ENCODE measurements at regions not wholly inside any gene's neighbourhood (a gene's known extent, or its start where the extent isn't known, plus 50 kb on each side); places are given as distances from the start of the nearest gene placed in this dataset.

- no peak for TF ChIP-seq CTCF (IDR thresholded peaks at IDR 0.05)
- no peaks in the 10 kb centered on the region for H3K9me3 Mint-ChIP-seq
- H3K27ac Mint-ChIP-seq, result no peak overlapping the region
- no peak for DNase-seq
- peaks cover 10% of the 10 kb centered on the region for H3K4me1 Mint-ChIP-seq (ENCODE audit: low read depth)
- H3K36me3 Mint-ChIP-seq (ENCODE audit: low read depth), result no peaks in the 10 kb centered on the region
- H3K27me3 Mint-ChIP-seq, result no peaks in the 10 kb centered on the region
- CTCF ChIA-PET, result interaction anchor here (1.0 kb wide), 1 partner anchor 113 kb away, joined by 3 read pairs; no protein-coding TSS in a partner anchor
- H3K4me3 Mint-ChIP-seq, result no peak overlapping the region
- POLR2A ChIA-PET, result no interaction called here
- intact Hi-C loops (cut with micrococcal nuclease), result no loop called here
- ATAC-seq, result no peak
Observed at GRCh38 chr6:137983269-137983668, 116.2 kb downstream of the TNFAIP3 start.

GRCh38 chr6:137989664-137990063 is 117.6 kb downstream of the PERP start:
- Mint-ChIP-seq H3K9me3 (no peaks in the 10 kb centered on the region), H3K36me3 (ENCODE audit: low read depth) (no peaks in the 10 kb centered on the region), H3K27ac (no peak overlapping the region), H3K4me1 (ENCODE audit: low read depth) (no peaks in the 10 kb centered on the region), H3K27me3 (no peaks in the 10 kb centered on the region), H3K4me3 (no peak overlapping the region)
- CTCF ChIA-PET, result interaction anchor here (1.1 to 2.4 kb wide), 6 partner anchors 9 to 126 kb away, joined by 3 to 9 read pairs (median 6); no protein-coding TSS in a partner anchor
- DNase-seq (no peak), ATAC-seq (no peak)
- intact Hi-C loops (cut with micrococcal nuclease), result no loop called here
- POLR2A ChIA-PET, result interaction anchor here (0.7 kb wide), 1 partner anchor 308 kb away, joined by 4 read pairs; no protein-coding TSS in a partner anchor
- no peak for TF ChIP-seq CTCF (IDR thresholded peaks at IDR 0.05)

- H3K27ac Mint-ChIP-seq, result no peak overlapping the region
- H3K4me1 Mint-ChIP-seq (ENCODE audit: low read depth), result no peaks in the 10 kb centered on the region
- no peak for ATAC-seq
- POLR2A ChIA-PET, result no interaction called here
- no peak for TF ChIP-seq CTCF (IDR thresholded peaks at IDR 0.05)
- H3K27me3 Mint-ChIP-seq, result no peaks in the 10 kb centered on the region
- peaks cover 2% of the 10 kb centered on the region for H3K9me3 Mint-ChIP-seq
- DNase-seq, result no peak
- CTCF ChIA-PET, result no interaction called here
- intact Hi-C loops (cut with micrococcal nuclease), result no loop called here
- H3K36me3 Mint-ChIP-seq (ENCODE audit: low read depth), result no peaks in the 10 kb centered on the region
- no peak overlapping the region for H3K4me3 Mint-ChIP-seq
Observed at GRCh38 chr6:137995371-137995770, 111.8 kb downstream of the PERP start.

GRCh38 chr6:137998461-137999019 is 108.7 kb downstream of the PERP start:
- intact Hi-C loops (cut with micrococcal nuclease), result no loop called here
- Mint-ChIP-seq H3K27ac (no peak overlapping the region), H3K9me3 (peaks cover 2% of the 10 kb centered on the region), H3K4me1 (ENCODE audit: low read depth) (peaks cover 3% of the 10 kb centered on the region), H3K36me3 (ENCODE audit: low read depth) (no peaks in the 10 kb centered on the region), H3K27me3 (no peaks in the 10 kb centered on the region), H3K4me3 (no peak overlapping the region)
- TF ChIP-seq CTCF (IDR thresholded peaks at IDR 0.05), result no peak
- DNase-seq, result no peak
- ChIA-PET POLR2A (no interaction called here), CTCF (interaction anchor here (2.7 kb wide), 1 partner anchor 300 kb away, joined by 10 read pairs; no protein-coding TSS in a partner anchor)
- no peak for ATAC-seq

GRCh38 chr6:137999815-138000214 is 107.4 kb downstream of the PERP start:
- H3K4me1 Mint-ChIP-seq (ENCODE audit: low read depth), result peaks cover 5% of the 10 kb centered on the region
- no peak overlapping the region for H3K27ac Mint-ChIP-seq
- CTCF ChIA-PET, result interaction anchor here (1.0 to 10.9 kb wide), 13 partner anchors 20 to 495 kb away, joined by 3 to 111 read pairs (median 5); no protein-coding TSS in a partner anchor
- H3K9me3 Mint-ChIP-seq, result peaks cover 2% of the 10 kb centered on the region
- no peak overlapping the region for H3K4me3 Mint-ChIP-seq
- H3K27me3 Mint-ChIP-seq, result no peaks in the 10 kb centered on the region
- intact Hi-C loops (cut with micrococcal nuclease), result loop anchor here (2.0 kb wide), 1 partner anchor 109 kb away; no protein-coding TSS in a partner anchor
- H3K36me3 Mint-ChIP-seq (ENCODE audit: low read depth), result no peaks in the 10 kb centered on the region
- TF ChIP-seq CTCF (IDR thresholded peaks at IDR 0.05), result no peak
- DNase-seq, result peak; percentile 23
- no peak for ATAC-seq
- POLR2A ChIA-PET, result interaction anchor here (0.6 kb wide), 1 partner anchor 91 kb away, joined by 3 read pairs; no protein-coding TSS in a partner anchor
